GM19193 (cell line): ENCODE measurements at regions not wholly inside any gene's neighbourhood (a gene's known extent, or its start where the extent isn't known, plus 50 kb on each side); places are given as distances from the start of the nearest gene placed in this dataset.
A peak's percentile ranks its signal among the peaks of the same experiment; 100 is the strongest.

ENCODE experiments used
- POLR2A ChIP-seq: IDR thresholded peaks from 4 replicates; pipeline ENCODE4 v1.6.1; 2011; ENCODE audit not compliant: insufficient read depth, insufficient read length; ENCODE audit errors: extremely low read depth

DNA sequence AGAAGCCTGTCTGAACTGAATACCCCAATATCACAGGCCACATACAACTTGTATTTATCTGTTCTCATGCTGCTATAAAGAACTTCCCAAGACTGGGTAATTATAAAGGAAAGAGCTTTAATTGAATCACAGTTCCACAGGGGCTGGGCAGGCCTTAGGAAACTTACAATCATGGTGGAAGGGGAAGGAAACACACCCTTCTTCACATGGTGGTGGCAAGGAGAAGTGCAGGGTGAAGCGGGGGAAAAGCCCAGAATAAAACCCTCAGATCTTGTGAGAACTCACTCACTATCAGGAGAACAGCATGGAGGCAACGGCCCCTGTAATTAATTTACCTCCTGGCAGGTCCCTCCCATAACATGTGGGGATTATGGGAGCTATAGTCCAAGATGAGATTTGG is 50.3 kb upstream of the FNDC1 start:
- TF ChIP-seq POLR2A: no peak

DNA sequence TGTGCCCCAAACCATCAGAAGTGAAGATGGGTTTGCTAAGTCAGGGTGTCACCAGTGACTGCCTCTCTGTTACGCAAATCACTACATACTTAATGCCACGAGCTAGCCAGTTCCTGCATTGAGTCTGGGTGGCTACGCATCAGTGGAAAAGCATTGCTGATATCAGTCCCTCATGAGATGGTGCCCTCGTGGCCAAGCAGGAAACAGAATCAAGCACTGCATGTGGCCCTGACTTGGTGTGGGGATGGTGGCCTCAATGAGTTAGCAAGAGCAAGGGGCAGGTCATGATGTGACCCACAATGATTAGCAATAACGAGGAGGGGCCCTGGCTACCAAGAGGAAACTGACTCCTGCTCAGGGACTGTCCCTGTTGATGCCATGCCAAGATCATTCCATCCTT is 51.6 kb upstream of the FNDC1 start:
- TF ChIP-seq POLR2A: no peak

GRCh38 chr6:159117046-159117445 is 52.2 kb upstream of the FNDC1 start:
- TF ChIP-seq POLR2A: no peak

DNA sequence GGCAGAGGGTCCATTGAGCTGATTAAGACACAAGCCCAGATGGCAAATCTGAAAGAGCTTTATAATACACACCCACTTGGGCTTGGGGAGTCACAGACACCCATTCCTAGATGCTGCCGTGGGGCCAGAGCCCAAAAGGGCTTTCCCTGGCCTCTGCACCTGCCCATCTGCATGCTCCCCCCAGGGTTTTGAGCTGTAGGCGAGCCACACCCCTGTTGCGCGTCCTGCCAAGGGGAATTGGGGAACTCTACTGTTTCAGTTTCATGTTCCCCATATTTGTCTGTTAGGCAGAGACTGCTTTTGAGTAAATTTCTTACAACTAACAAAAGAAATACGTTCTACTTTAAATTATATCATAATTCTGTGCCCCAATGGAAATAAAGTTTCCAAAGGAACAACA is 52.9 kb upstream of the FNDC1 start:
- no peak for TF ChIP-seq POLR2A

DNA sequence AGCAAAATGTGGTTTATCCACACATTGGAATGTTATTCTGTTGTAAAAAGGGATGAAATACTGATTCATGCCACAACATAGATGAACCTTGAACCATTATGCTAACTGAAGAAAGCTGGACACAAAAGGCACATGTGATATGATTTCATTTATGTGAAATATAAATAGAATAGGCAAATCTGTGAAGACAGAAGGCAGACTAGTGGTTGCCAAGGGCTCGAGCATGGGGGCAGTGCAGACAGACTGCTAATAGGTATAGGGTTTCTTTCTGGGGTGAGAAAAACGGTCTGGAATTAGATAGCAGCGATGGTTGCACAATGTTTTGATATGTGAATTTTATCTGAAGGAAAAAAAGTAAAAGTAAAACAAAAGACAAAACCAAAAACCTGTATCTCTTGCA is 54.6 kb upstream of the FNDC1 start:
- TF ChIP-seq POLR2A: no peak

- no peak for TF ChIP-seq POLR2A
Measured at GRCh38 chr6:159113223-159113622, 56.0 kb upstream of the FNDC1 start.

- no peak for TF ChIP-seq POLR2A
Measured at GRCh38 chr6:159112714-159113113, 56.5 kb upstream of the FNDC1 start.

- TF ChIP-seq POLR2A: no peak
Measured at GRCh38 chr6:159110748-159111147, 58.5 kb upstream of the FNDC1 start.

DNA sequence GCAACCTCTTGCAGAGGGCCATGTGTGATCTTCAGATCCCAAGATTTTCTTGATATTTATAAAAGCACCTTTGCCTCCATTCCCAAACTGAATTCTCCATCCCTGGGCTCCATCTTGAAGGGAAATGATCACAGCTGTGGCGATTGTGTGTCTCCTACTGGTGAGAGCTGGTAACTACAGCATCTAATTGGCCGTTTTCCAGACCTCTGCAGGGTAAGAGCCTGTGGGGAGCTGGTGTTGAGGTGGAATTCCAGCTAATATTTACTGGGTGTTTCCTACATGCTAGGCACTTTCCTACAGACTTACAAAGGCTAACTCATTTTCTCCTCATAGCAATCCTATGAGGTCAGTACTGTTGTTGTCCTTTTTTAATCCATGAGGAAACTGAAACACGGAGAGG is 59.2 kb upstream of the FNDC1 start:
- no peak for TF ChIP-seq POLR2A

DNA sequence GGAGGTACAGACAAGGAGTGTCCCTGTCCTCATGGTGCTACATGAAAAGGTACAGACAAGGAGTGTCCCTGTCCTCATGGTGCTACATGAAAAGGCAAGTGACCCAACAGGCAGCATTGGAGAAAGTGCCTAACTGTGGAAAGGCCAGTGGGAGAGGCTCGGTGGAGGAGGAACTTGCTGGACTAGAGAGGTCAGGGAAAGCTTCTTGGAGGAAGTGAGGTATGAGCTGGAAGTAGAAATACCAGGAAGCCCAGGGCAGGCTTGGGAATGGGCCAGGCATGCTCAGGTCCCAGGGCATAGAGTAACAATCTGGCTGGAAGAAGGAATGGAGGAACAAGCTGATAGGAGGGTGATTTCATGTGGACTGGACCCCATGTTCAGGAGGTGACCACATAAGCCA is 59.8 kb upstream of the FNDC1 start:
- TF ChIP-seq POLR2A: no peak

DNA sequence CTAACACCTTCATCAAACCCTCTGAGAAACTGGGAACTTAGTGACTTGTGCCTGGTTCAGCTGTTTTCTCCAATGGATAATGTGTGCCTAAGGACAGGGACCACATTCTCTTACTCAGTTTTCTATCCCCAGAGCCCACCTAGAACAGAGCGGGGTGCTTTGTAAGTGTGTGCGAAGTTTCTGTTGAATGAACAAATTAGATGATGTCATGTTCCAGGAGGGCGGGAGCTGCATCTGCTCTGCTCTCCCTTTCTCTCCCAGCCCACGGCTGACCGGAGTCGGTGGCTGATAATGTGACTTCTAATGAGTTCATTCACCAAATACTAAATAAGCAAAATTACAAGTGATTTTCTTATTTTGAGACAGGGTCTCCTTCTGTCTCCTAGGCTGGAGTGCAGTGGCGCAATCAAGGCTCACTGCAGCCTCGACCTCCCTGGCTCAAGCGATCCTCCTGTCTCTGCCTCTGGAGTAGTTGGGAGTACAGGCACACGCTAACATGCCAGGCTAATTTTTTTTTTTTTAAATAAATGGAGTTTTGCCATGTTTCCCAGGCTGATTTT is 60.7 kb upstream of the FNDC1 start:
- no peak for TF ChIP-seq POLR2A

DNA sequence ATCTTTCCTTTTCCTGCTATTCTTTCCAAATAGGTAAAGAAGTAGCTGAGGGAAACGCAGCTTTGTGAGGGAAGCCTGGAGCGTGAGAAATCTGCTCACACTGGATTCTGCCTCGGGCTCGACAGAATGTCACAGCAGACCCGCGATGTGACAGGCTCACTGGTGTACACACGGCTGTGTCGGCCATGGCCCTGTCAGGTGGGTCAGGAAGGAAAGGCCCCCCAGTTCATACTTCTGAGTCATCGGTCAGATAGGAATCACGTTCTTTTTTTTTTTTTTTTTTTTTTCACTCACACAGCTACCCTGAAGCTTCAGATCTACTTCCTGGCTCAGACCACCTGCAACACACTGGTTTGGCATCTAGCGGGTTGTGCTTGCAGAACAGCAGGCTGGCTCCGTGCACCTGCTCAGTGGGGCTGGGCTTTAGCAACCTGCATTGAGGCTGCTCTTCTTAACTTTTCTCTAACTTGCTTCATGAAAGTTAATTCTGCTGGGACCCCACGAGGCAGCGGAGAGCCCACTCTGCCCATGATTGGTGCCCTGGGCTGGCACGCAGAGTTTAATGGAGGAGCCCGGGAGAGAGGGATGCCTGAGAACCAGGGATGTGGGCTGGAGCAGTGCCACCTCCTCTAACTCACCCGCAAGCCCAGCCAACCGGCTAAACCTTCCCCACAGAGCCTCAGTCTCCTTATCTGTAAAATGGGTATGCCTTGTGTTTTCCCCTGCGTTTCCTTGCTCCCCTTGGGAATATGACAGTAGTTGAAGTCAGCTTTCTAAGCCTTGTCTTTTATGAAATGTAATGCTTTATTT is 61.5 kb upstream of the FNDC1 start:
- TF ChIP-seq POLR2A: no peak

DNA sequence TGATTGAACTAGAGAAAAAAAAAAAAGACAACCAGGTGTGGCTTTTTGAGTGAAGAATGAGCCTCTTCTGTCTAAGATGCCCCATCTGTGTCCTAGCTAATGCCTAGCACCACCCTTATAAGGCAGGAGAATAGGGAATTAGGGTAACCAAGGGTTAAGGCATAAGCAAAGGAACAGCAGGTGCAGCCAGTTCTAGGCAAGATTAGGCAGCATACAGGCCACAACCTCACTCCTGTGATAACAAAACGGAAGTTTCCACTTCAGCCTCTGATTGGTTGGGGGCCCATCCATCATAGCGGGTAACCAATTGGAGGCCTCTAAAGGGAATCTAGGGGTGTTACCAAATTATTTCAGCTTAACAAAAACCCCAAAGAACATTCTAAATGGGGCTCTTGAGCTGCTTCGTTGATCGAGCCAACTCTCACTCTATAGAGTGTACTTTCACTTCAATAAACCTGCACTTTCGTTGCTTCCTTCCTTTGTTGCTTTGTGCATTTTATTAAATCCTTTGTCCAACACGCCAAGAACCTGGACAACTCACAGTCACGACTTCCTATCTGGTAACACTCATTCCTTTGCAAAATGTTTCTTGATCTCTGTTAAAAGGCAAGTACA is 61.9 kb upstream of the TAGAP start:
- peak; percentile 24 for TF ChIP-seq POLR2A

DNA sequence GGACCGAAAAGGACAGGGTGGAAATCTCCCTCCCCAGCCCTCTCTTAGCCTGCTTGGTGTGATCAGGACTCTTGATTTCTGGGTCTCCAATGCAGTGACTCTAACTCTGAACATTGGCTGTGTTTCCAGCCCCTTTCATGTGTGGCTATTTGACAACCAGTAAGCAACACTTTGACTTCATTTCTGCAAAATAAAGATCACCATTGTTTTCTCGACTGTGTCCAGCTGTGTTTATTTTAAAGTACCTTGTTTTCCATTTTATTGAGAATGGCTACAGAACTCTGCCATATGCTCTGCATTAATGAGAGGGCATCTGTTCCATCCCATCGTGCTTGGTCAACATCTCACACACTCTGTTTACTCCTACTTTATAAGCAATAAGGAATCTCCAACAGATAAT is 60.9 kb upstream of the TAGAP start:
- TF ChIP-seq POLR2A: no peak

GRCh38 chr6:159104931-159105330 is 60.1 kb upstream of the TAGAP start:
- no peak for TF ChIP-seq POLR2A
